K562 (cell line): ENCODE measurements at regions not wholly inside any gene's neighbourhood (a gene's known extent, or its start where the extent isn't known, plus 50 kb on each side); places are given as distances from the start of the nearest gene placed in this dataset.

Experiments used
- ATAC-seq: fragments of 200-7000 bp; cut with Tn5 transposase; 3 replicates; pipeline ENCODE4 v1.9.1; 2020; ENCODE audit warnings: moderate library complexity
- BruUV-seq: library from RNA; stranded (reverse); fragments of 400-500 nt; replicated peaks from 2 replicates; lab custom pipeline; 2021; lab: Mats Ljungman, UMichigan
- CTCF ChIA-PET: fragments of 300-600 bp; formaldehyde crosslinking; extraction: SDS; loops from one replicate; lab custom pipeline; 2021; ENCODE audit warnings: low intra/inter-chr PET ratio; lab: Yijun Ruan, JAX
- POLR2A ChIA-PET: fragments of 300-600, 350-650 bp; sonication (Branson Sonifier 250); formaldehyde crosslinking; extraction: SDS; loops from one replicate; lab custom pipeline; 2021; ENCODE audit warnings: antibody characterized with exemption, inconsistent platforms; lab: Yijun Ruan, JAX
- DNase-seq, 4 experiments: peaks; one replicate each; pipeline versions ENCODE4 v3.0.0 to v3.0.0-alpha.2; 2011 to 2018; ENCODE audit warnings: low spot score in 3 of 4, mixed read lengths in 3 of 4; ENCODE audit errors: extremely low read depth in 1 of 4
- FAIRE-seq: peaks from 2 replicates; lab custom pipeline; 2011; peaks lifted over from hg19 to GRCh38; lab: Jason Lieb, UNC
- H2AFZ ChIP-seq: 2 replicates; pipeline ENCODE4 v1.6.0; 2011; ENCODE audit warnings: low read depth, low read length, control low read depth, inconsistent platforms
- H3K27ac ChIP-seq: fragments of 200-600 bp; 3 replicates; pipeline ENCODE4 v1.8.0; 2011; ENCODE audit warnings: low read depth, mild to moderate bottlenecking, control low read depth, inconsistent platforms, low read length, moderate library complexity, mixed read lengths; ENCODE audit errors: extremely low read depth
- H3K27me3 ChIP-seq, 2 experiments: fragments of 300-600 bp in 1 of 2; 2 replicates in 1 of 2; 3 replicates in 1 of 2; pipeline versions ENCODE4 v1.6.0 to v1.8.0; 2011; ENCODE audit warnings: inconsistent platforms in 2 of 2, low read length in 2 of 2, mild to moderate bottlenecking in 1 of 2, mixed read lengths in 1 of 2, moderate library complexity in 1 of 2; ENCODE audit not compliant: control insufficient read depth in 2 of 2, insufficient read depth in 2 of 2
- H3K36me3 ChIP-seq: fragments of 300-600 bp; 3 replicates; pipeline ENCODE4 v1.8.0; 2011; ENCODE audit warnings: mild to moderate bottlenecking, low read length, inconsistent platforms; ENCODE audit not compliant: control insufficient read depth, insufficient read depth
- H3K4me1 ChIP-seq, 2 experiments: fragments of 200-600 bp in 1 of 2; replicated peaks in 1 of 2; 2 replicates in 1 of 2; 3 replicates in 1 of 2; pipeline versions ENCODE4 v1.5.1 to v1.8.0; 2011; ENCODE audit warnings: inconsistent platforms in 2 of 2, low read length in 2 of 2, mild to moderate bottlenecking in 1 of 2, mixed read lengths in 1 of 2, moderate library complexity in 1 of 2; ENCODE audit not compliant: control insufficient read depth in 2 of 2, insufficient read depth in 2 of 2
- H3K4me2 ChIP-seq: 2 replicates; pipeline ENCODE4 v1.6.1; 2011; ENCODE audit warnings: low read length, control low read depth, inconsistent platforms, mixed read lengths; ENCODE audit not compliant: insufficient read depth
- H3K4me3 ChIP-seq: fragments of 200-600 bp; sonication (generic), shearing (Covaris generic); 2 replicates; pipeline ENCODE4 v1.5.1; 2016; ENCODE audit warnings: control low read depth, inconsistent platforms
- H3K79me2 ChIP-seq: fragments of 200-600 bp; 3 replicates; pipeline ENCODE4 v1.8.0; 2011; ENCODE audit warnings: low read length, inconsistent platforms; ENCODE audit not compliant: control insufficient read depth, insufficient read depth
- H3K9ac ChIP-seq, 2 experiments: 2 replicates each; pipeline versions ENCODE4 v1.6.0 to v1.6.1; 2011; ENCODE audit warnings: low read depth in 2 of 2, low read length in 2 of 2, control low read depth in 1 of 2, inconsistent platforms in 1 of 2, mild to moderate bottlenecking in 1 of 2, mixed read lengths in 1 of 2; ENCODE audit not compliant: insufficient read depth in 1 of 2
- H3K9me1 ChIP-seq: one replicate; pipeline ENCODE4 v1.6.0; 2011; ENCODE audit warnings: inconsistent platforms, mild to moderate bottlenecking, low read length, moderate library complexity; ENCODE audit not compliant: control insufficient read depth, insufficient read depth
- H3K9me3 ChIP-seq: replicated peaks from 2 replicates; pipeline ENCODE4 v1.5.1; 2011; ENCODE audit warnings: low read depth, low read length, inconsistent platforms; ENCODE audit not compliant: control insufficient read depth, insufficient read depth
- H4K20me1 ChIP-seq: replicated peaks from 2 replicates; pipeline ENCODE4 v1.6.1; 2011; ENCODE audit warnings: low read length, inconsistent platforms, mixed read lengths; ENCODE audit not compliant: control insufficient read depth, insufficient read depth
- CBX1 ChIP-seq: sonication (generic); IDR thresholded peaks from 2 replicates; pipeline ENCODE4 v1.6.1; 2016; ENCODE audit warnings: antibody characterized with exemption, low read depth, mild to moderate bottlenecking
- EHMT2 ChIP-seq: fragments of 450-650 bp; IDR thresholded peaks from 2 replicates; pipeline ENCODE4 v1.6.1; 2018; ENCODE audit warnings: antibody characterized with exemption
- ELF1 ChIP-seq: fragments of 200-800 bp; sonication (Bioruptor generic); IDR thresholded peaks from 2 replicates; pipeline ENCODE4 v1.6.1; 2016; ENCODE audit warnings: missing genetic modification characterization, missing compliant biosample characterization
- HDAC2 ChIP-seq: fragments of 450-650 bp; IDR thresholded peaks from 2 replicates; pipeline ENCODE4 v1.6.1; 2016; ENCODE audit warnings: mild to moderate bottlenecking
- KAT2B ChIP-seq: IDR thresholded peaks from one replicate; pipeline ENCODE4 v1.6.1; 2012; ENCODE audit warnings: low read depth, mild to moderate bottlenecking, control low read depth, inconsistent platforms, low read length, moderate library complexity
- POU5F1 ChIP-seq: fragments of 150-350 bp; IDR thresholded peaks from 2 replicates; pipeline ENCODE4 v1.6.1; 2014; ENCODE audit warnings: borderline replicate concordance, low read length, low read depth, mild to moderate bottlenecking; ENCODE audit not compliant: partially characterized antibody
- ZBTB34 ChIP-seq: fragments of 250-450 bp; sonication (Bioruptor Pico); IDR thresholded peaks from 2 replicates; pipeline ENCODE4 v1.8.0; 2021; ENCODE audit warnings: mild to moderate bottlenecking, moderate library complexity
- ZBTB5 ChIP-seq: fragments of 450-650 bp; IDR thresholded peaks from 2 replicates; pipeline ENCODE4 v1.6.1; 2017; ENCODE audit warnings: antibody characterized with exemption
- ZFX ChIP-seq: sonication (generic); formaldehyde crosslinking; IDR thresholded peaks from 2 replicates; pipeline ENCODE4 v1.8.0; 2022; ENCODE audit warnings: mild to moderate bottlenecking, missing genetic modification reagents, moderate library complexity
- ZNF124 ChIP-seq: sonication (generic); formaldehyde crosslinking; IDR thresholded peaks from 2 replicates; pipeline ENCODE4 v1.8.1; 2022; ENCODE audit warnings: missing genetic modification reagents
- WGBS: fragments of 100-300 bp; shearing (Covaris generic); methylation state at CpG from one replicate; pipeline ENCODE4 v1.1.6; 2016; ENCODE audit warnings: low coverage, mixed read lengths; ENCODE audit not compliant: insufficient coverage; ENCODE audit errors: missing lambda C conversion rate; 5-methylcytosine and 5-hydroxymethylcytosine counted together
- in situ Hi-C: fragments of 300-500 bp; cut with MboI; formaldehyde crosslinking; loops from 4 replicates; pipeline ENCODE4 v1.15.0; 2018; ENCODE audit warnings: inconsistent platforms, mixed read lengths
- intact Hi-C: fragments of 100-400 bp; cut with micrococcal nuclease; formaldehyde crosslinking; loops from 2 replicates; pipeline ENCODE4 v1.14.2; 2022

- Histone ChIP-seq H3K9ac (no peak overlapping the region), H4K20me1 (peaks cover 10% of the 10 kb centered on the region; the same call in 1 of the 2 replicates), H3K27ac (no peak overlapping the region), H3K36me3 (no peaks in the 10 kb centered on the region), H3K4me3 (no peak overlapping the region), H3K4me1 (peaks cover 0 to 10% of the 10 kb centered on the region in 2 experiments; a peak in 3 of 5 replicates), H3K27me3 (peaks cover 27 to 79% of the 10 kb centered on the region in 2 experiments), H3K4me2 (no peak overlapping the region), H3K9me3 (no peaks in the 10 kb centered on the region), H2AFZ (no peak overlapping the region), H3K79me2 (no peaks in the 10 kb centered on the region), H3K9me1 (no peaks in the 10 kb centered on the region)
- no TSS peak for BruUV-seq
- intact Hi-C loops (no loop called here), in situ Hi-C loops (no loop called here)
- CTCF ChIA-PET: no interaction called here
- POLR2A ChIA-PET: no interaction called here
- under 1% methylated on average over 11 of the region's 11 CpGs for WGBS
- TF ChIP-seq CBX1: no peak
- no peak for TF ChIP-seq KAT2B
- no peak for TF ChIP-seq POU5F1
- TF ChIP-seq HDAC2: no peak
- no peak for TF ChIP-seq ELF1 (tag)
- TF ChIP-seq ZFX: no peak
- no peak for TF ChIP-seq ZBTB5
- TF ChIP-seq ZBTB34: no peak
- no peak for TF ChIP-seq ZNF124
- TF ChIP-seq EHMT2: no peak
- ATAC-seq (no peak), DNase-seq (no peak), FAIRE-seq (no peak)
Observed at GRCh38 chr1:31502926-31503511, 73.3 kb upstream of the TINAGL1 start.
